HUES6 (cell line): ENCODE measurements at regions not wholly inside any gene's neighbourhood (a gene's known extent, or its start where the extent isn't known, plus 50 kb on each side); places are given as distances from the start of the nearest gene placed in this dataset.

ENCODE experiments used
- H3K27ac ChIP-seq: 2 replicates; pipeline ENCODE4 v1.7.0; 2013; ENCODE audit warnings: low read depth, mild to moderate bottlenecking, low read length, inconsistent platforms
- H3K27me3 ChIP-seq: 2 replicates; pipeline ENCODE4 v1.6.1; 2013; ENCODE audit warnings: low read length; ENCODE audit not compliant: control insufficient read depth, insufficient read depth
- H3K36me3 ChIP-seq: 2 replicates; pipeline ENCODE4 v1.6.1; 2013; ENCODE audit warnings: low read length; ENCODE audit not compliant: control insufficient read depth, insufficient read depth
- H3K4me1 ChIP-seq: 2 replicates; pipeline ENCODE4 v1.6.1; 2013; ENCODE audit warnings: low read length; ENCODE audit not compliant: control insufficient read depth, insufficient read depth
- H3K4me3 ChIP-seq: 2 replicates; pipeline ENCODE4 v1.5.1; 2013; ENCODE audit warnings: low read depth, low read length
- H3K9ac ChIP-seq: one replicate; pipeline ENCODE4 v1.6.1; 2013; ENCODE audit warnings: mild to moderate bottlenecking, low read length
- H3K9me3 ChIP-seq: 2 replicates; pipeline ENCODE4 v1.6.1; 2013; ENCODE audit warnings: low read depth, low read length; ENCODE audit not compliant: control insufficient read depth, insufficient read depth

- H3K9ac ChIP-seq = no peak overlapping the region
- no peaks in the 10 kb centered on the region for H3K36me3 ChIP-seq
- H3K27me3 ChIP-seq = no peaks in the 10 kb centered on the region
- no peak overlapping the region for H3K4me3 ChIP-seq
- no peaks in the 10 kb centered on the region for H3K4me1 ChIP-seq
- H3K27ac ChIP-seq = no peak overlapping the region
- no peaks in the 10 kb centered on the region for H3K9me3 ChIP-seq
Observed at GRCh38 chr12:23434154-23434553, 515.3 kb downstream of the SOX5 start.

GRCh38 chr12:23446746-23447145 lies 502.7 kb downstream of the SOX5 start:
- no peak overlapping the region for H3K4me3 ChIP-seq
- no peak overlapping the region for H3K27ac ChIP-seq
- no peaks in the 10 kb centered on the region for H3K9me3 ChIP-seq
- H3K9ac ChIP-seq = no peak overlapping the region
- no peaks in the 10 kb centered on the region for H3K36me3 ChIP-seq
- no peaks in the 10 kb centered on the region for H3K4me1 ChIP-seq
- H3K27me3 ChIP-seq = no peaks in the 10 kb centered on the region

- Histone ChIP-seq H3K4me1 (no peaks in the 10 kb centered on the region), H3K9me3 (no peaks in the 10 kb centered on the region), H3K27ac (no peak overlapping the region), H3K4me3 (no peak overlapping the region), H3K9ac (no peak overlapping the region), H3K36me3 (no peaks in the 10 kb centered on the region), H3K27me3 (no peaks in the 10 kb centered on the region)
Observed at GRCh38 chr12:23450810-23451209, 498.7 kb downstream of the SOX5 start.

GRCh38 chr12:23455283-23455682 lies 494.2 kb downstream of the SOX5 start:
- Histone ChIP-seq H3K9ac (no peak overlapping the region), H3K27ac (no peak overlapping the region), H3K4me1 (no peaks in the 10 kb centered on the region), H3K9me3 (no peaks in the 10 kb centered on the region), H3K4me3 (no peak overlapping the region), H3K27me3 (no peaks in the 10 kb centered on the region), H3K36me3 (no peaks in the 10 kb centered on the region)

GRCh38 chr12:23458640-23459039 lies 490.8 kb downstream of the SOX5 start:
- Histone ChIP-seq H3K27me3 (no peaks in the 10 kb centered on the region), H3K27ac (no peak overlapping the region), H3K4me1 (no peaks in the 10 kb centered on the region), H3K36me3 (no peaks in the 10 kb centered on the region), H3K9me3 (peaks cover 5% of the 10 kb centered on the region), H3K4me3 (no peak overlapping the region), H3K9ac (no peak overlapping the region)

- Histone ChIP-seq H3K4me1 (no peaks in the 10 kb centered on the region), H3K36me3 (no peaks in the 10 kb centered on the region), H3K27me3 (no peaks in the 10 kb centered on the region), H3K9ac (no peak overlapping the region), H3K9me3 (peaks cover 20% of the 10 kb centered on the region), H3K27ac (no peak overlapping the region), H3K4me3 (no peak overlapping the region)
Observed at GRCh38 chr12:23462546-23462945, 486.9 kb downstream of the SOX5 start.

- Histone ChIP-seq H3K27ac (no peak overlapping the region), H3K4me3 (no peak overlapping the region), H3K9ac (no peak overlapping the region), H3K27me3 (no peaks in the 10 kb centered on the region), H3K9me3 (peaks cover 23% of the 10 kb centered on the region), H3K4me1 (no peaks in the 10 kb centered on the region), H3K36me3 (no peaks in the 10 kb centered on the region)
Observed at GRCh38 chr12:23463172-23463571, 486.3 kb downstream of the SOX5 start.

GRCh38 chr12:23464241-23464812 lies 485.1 kb downstream of the SOX5 start:
- Histone ChIP-seq H3K9ac (no peak overlapping the region), H3K9me3 (peaks cover 23% of the 10 kb centered on the region), H3K27ac (no peak overlapping the region), H3K27me3 (no peaks in the 10 kb centered on the region), H3K4me3 (no peak overlapping the region), H3K36me3 (no peaks in the 10 kb centered on the region), H3K4me1 (no peaks in the 10 kb centered on the region)

- peaks cover 3% of the 10 kb centered on the region; the same call in 1 of the 2 replicates for H3K9me3 ChIP-seq
- no peaks in the 10 kb centered on the region for H3K36me3 ChIP-seq
- no peak overlapping the region for H3K4me3 ChIP-seq
- H3K27ac ChIP-seq = no peak overlapping the region
- H3K9ac ChIP-seq = no peak overlapping the region
- H3K27me3 ChIP-seq = no peaks in the 10 kb centered on the region
- H3K4me1 ChIP-seq = peaks cover 9% of the 10 kb centered on the region
Observed at GRCh38 chr12:23472329-23472971, 477.0 kb downstream of the SOX5 start.

GRCh38 chr12:23473071-23473470 lies 476.4 kb downstream of the SOX5 start:
- H3K36me3 ChIP-seq = no peaks in the 10 kb centered on the region
- no peaks in the 10 kb centered on the region; the same call in 1 of the 2 replicates for H3K9me3 ChIP-seq
- no peaks in the 10 kb centered on the region for H3K27me3 ChIP-seq
- H3K27ac ChIP-seq = no peak overlapping the region
- H3K9ac ChIP-seq = no peak overlapping the region
- no peak overlapping the region for H3K4me3 ChIP-seq
- peaks cover 9% of the 10 kb centered on the region for H3K4me1 ChIP-seq

- H3K4me1 ChIP-seq = peaks cover 9% of the 10 kb centered on the region
- H3K4me3 ChIP-seq = no peak overlapping the region
- H3K9me3 ChIP-seq = peaks cover 5% of the 10 kb centered on the region
- no peaks in the 10 kb centered on the region for H3K27me3 ChIP-seq
- H3K36me3 ChIP-seq = no peaks in the 10 kb centered on the region
- H3K27ac ChIP-seq = no peak overlapping the region
- no peak overlapping the region for H3K9ac ChIP-seq
Observed at GRCh38 chr12:23474438-23474976, 475.0 kb downstream of the SOX5 start.
